SK-N-SH (cell line): ENCODE measurements at regions not wholly inside any gene's neighbourhood (a gene's known extent, or its start where the extent isn't known, plus 50 kb on each side); places are given as distances from the start of the nearest gene placed in this dataset.

Experiments used
- CTCF ChIA-PET: fragments of 300-600, 350-600 bp; formaldehyde crosslinking; extraction: SDS; loops from one replicate; lab custom pipeline; 2021; lab: Yijun Ruan, JAX
- POLR2A ChIA-PET: fragments of 350-600 bp; sonication (Branson Sonifier 250); formaldehyde crosslinking; extraction: SDS; loops from one replicate; lab custom pipeline; 2020; ENCODE audit warnings: antibody characterized with exemption, inconsistent platforms; lab: Yijun Ruan, JAX
- DNase-seq: peaks from one replicate; pipeline ENCODE4 v3.0.0; 2012
- H2AFZ ChIP-seq: fragments of 200-600 bp; sonication (generic); 2 replicates; pipeline ENCODE4 v1.8.1; 2016; ENCODE audit warnings: antibody characterized with exemption, mild to moderate bottlenecking, low read depth
- H3F3A ChIP-seq: fragments of 200-600 bp; sonication (generic); replicated peaks from 2 replicates; pipeline ENCODE3; 2016; ENCODE audit warnings: antibody characterized with exemption, mild to moderate bottlenecking; ENCODE audit not compliant: insufficient read depth
- H3K27ac ChIP-seq, 2 experiments: fragments of 200-500 bp in 1 of 2; fragments of 200-600 bp in 1 of 2; sonication (Bioruptor generic) in 1 of 2; sonication (generic), shearing (Covaris generic) in 1 of 2; 2 replicates each; pipeline versions ENCODE4 v1.5.1 to v1.6.1; 2014 to 2016; ENCODE audit warnings: low read depth in 2 of 2, inconsistent platforms in 1 of 2, low read length in 1 of 2, mild to moderate bottlenecking in 1 of 2, mixed read lengths in 1 of 2
- H3K27me3 ChIP-seq: fragments of 200-600 bp; sonication (generic), shearing (Covaris generic); 2 replicates; pipeline ENCODE4 v1.6.1; 2016; ENCODE audit warnings: mixed run types; ENCODE audit not compliant: insufficient read depth
- H3K36me3 ChIP-seq, 2 experiments: fragments of 200-500 bp in 1 of 2; fragments of 200-600 bp in 1 of 2; sonication (Bioruptor generic) in 1 of 2; sonication (generic) in 1 of 2; replicated peaks in 1 of 2; 2 replicates each; pipeline versions ENCODE3 to v1.5.1; 2014 to 2016; ENCODE audit warnings: low read length in 1 of 2, mild to moderate bottlenecking in 1 of 2; ENCODE audit not compliant: insufficient read depth in 2 of 2, control insufficient read depth in 1 of 2
- H3K4me1 ChIP-seq, 2 experiments: fragments of 200-500 bp in 1 of 2; fragments of 200-600 bp in 1 of 2; sonication (Bioruptor generic) in 1 of 2; sonication (generic), shearing (Covaris generic) in 1 of 2; 2 replicates each; pipeline versions ENCODE4 v1.5.1 to v1.6.1; 2014 to 2016; ENCODE audit warnings: low read depth in 1 of 2, low read length in 1 of 2, mixed run types in 1 of 2; ENCODE audit not compliant: insufficient read depth in 2 of 2, control insufficient read depth in 1 of 2
- H3K4me2 ChIP-seq: fragments of 200-600 bp; sonication (generic), shearing (Covaris generic); 2 replicates; pipeline ENCODE4 v1.6.1; 2017; ENCODE audit warnings: mixed run types
- H3K4me3 ChIP-seq, 2 experiments: fragments of 200-500 bp in 1 of 2; fragments of 200-600 bp in 1 of 2; sonication (Bioruptor generic) in 1 of 2; sonication (generic), shearing (Covaris generic) in 1 of 2; 2 replicates each; pipeline versions ENCODE4 v1.5.1 to v1.8.1; 2014 to 2016; ENCODE audit warnings: low read depth in 2 of 2, inconsistent platforms in 1 of 2, low read length in 1 of 2, mild to moderate bottlenecking in 1 of 2, mixed read lengths in 1 of 2, moderate library complexity in 1 of 2
- H3K79me2 ChIP-seq: fragments of 200-600 bp; sonication (generic); 2 replicates; pipeline ENCODE4 v1.8.1; 2017; ENCODE audit warnings: mild to moderate bottlenecking; ENCODE audit not compliant: insufficient read depth
- H3K9ac ChIP-seq: fragments of 200-600 bp; sonication (generic); 2 replicates; pipeline ENCODE4 v1.6.1; 2017; ENCODE audit warnings: mixed run types
- H3K9me2 ChIP-seq: fragments of 200-600 bp; sonication (generic); 2 replicates; pipeline ENCODE4 v1.6.1; 2017; ENCODE audit warnings: mixed run types
- H3K9me3 ChIP-seq: fragments of 200-600 bp; sonication (generic); 2 replicates; pipeline ENCODE4 v1.6.1; 2017; ENCODE audit warnings: mixed run types, mild to moderate bottlenecking, moderate library complexity
- H4K20me1 ChIP-seq: fragments of 200-600 bp; sonication (generic); 2 replicates; pipeline ENCODE4 v1.6.1; 2017; ENCODE audit warnings: mild to moderate bottlenecking, mixed run types; ENCODE audit not compliant: insufficient read depth
- ELF1 ChIP-seq: IDR thresholded peaks from 2 replicates; pipeline ENCODE4 v1.4.0; 2012
- EP300 ChIP-seq, 2 experiments: IDR thresholded peaks; 2 replicates each; pipeline versions ENCODE4 v1.4.0 to v1.6.1; 2012; ENCODE audit warnings: borderline replicate concordance in 1 of 2, low read depth in 1 of 2, low read length in 1 of 2
- FOSL2 ChIP-seq: IDR thresholded peaks from 2 replicates; pipeline ENCODE4 v1.4.0; 2012; ENCODE audit warnings: low read depth, mild to moderate bottlenecking, moderate library complexity, borderline replicate concordance
- FOXM1 ChIP-seq: IDR thresholded peaks from 2 replicates; pipeline ENCODE4 v1.4.0; 2012; ENCODE audit warnings: low read depth, mild to moderate bottlenecking
- GATA2 ChIP-seq: sonication (generic); formaldehyde crosslinking; IDR thresholded peaks from 2 replicates; pipeline ENCODE4 v1.5.0; 2020; ENCODE audit warnings: mild to moderate bottlenecking, missing genetic modification reagents
- NRF1 ChIP-seq: IDR thresholded peaks from 2 replicates; pipeline ENCODE4 v1.6.1; 2012; ENCODE audit warnings: low read depth, mild to moderate bottlenecking, low read length
- POLR2AphosphoS5 ChIP-seq: IDR thresholded peaks from 2 replicates; pipeline ENCODE4 v1.6.1; 2012; ENCODE audit warnings: low read depth, low read length
- RAD21 ChIP-seq: IDR thresholded peaks from 2 replicates; pipeline ENCODE4 v1.6.1; 2012; ENCODE audit warnings: mild to moderate bottlenecking, low read length
- RCOR1 ChIP-seq: fragments of 150-350 bp; IDR thresholded peaks from 2 replicates; pipeline ENCODE4 v1.6.1; 2017; ENCODE audit warnings: antibody characterized with exemption, low read length
- RFX5 ChIP-seq: IDR thresholded peaks from 2 replicates; pipeline ENCODE4 v1.6.1; 2012; ENCODE audit warnings: mild to moderate bottlenecking, improper control_type of control experiment, low read length
- RXRA ChIP-seq: IDR thresholded peaks from 2 replicates; pipeline ENCODE4 v1.4.0; 2012; ENCODE audit warnings: low read depth, mild to moderate bottlenecking, borderline replicate concordance
- TAF1 ChIP-seq: IDR thresholded peaks from 2 replicates; pipeline ENCODE4 v1.6.1; 2012; ENCODE audit warnings: low read depth, mild to moderate bottlenecking, low read length, moderate library complexity, borderline replicate concordance
- TCF12 ChIP-seq: IDR thresholded peaks from 2 replicates; pipeline ENCODE4 v1.4.0; 2012
- USF2 ChIP-seq: fragments of 150-350 bp; IDR thresholded peaks from 2 replicates; pipeline ENCODE4 v1.6.1; 2017; ENCODE audit warnings: antibody characterized with exemption, low read length, low read depth, borderline replicate concordance
- WGBS: methylation state at CpG from one replicate; pipeline ENCODE4 v1.1.6; 2017; ENCODE audit warnings: low lambda C conversion rate; 5-methylcytosine and 5-hydroxymethylcytosine counted together
- TF ChIP-seq, protein P1 (sequence below): IDR thresholded peaks from 2 replicates; pipeline ENCODE4; 2012

DNA sequence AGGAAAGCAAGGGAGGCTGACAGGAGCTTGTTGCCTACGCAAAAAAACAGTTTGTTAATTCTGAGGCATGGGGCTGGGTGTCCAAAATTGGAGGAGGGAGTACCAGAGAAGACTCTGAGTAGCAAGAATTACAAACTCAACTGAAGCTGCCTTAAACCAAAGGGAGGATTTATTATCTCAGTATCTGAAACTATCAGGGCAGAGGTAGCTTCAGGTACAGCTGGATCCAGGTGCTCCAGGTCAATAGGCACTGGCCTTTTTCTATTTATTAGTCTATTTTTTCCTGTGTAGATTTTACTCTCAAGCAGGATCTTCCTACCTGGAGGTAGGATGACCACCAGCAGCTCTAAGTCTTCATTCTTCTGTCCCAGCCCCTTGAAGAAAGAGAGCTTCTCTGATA, 135.3 kb upstream of the NCOR2 start:
- no peak overlapping the region for H3K4me2 ChIP-seq
- WGBS: 89% methylated on average over 1 of the region's 1 CpG
- H3K4me3 ChIP-seq: no peak overlapping the region
- no peak overlapping the region for H3K9ac ChIP-seq
- H3F3A ChIP-seq: no peaks in the 10 kb centered on the region
- no peak for DNase-seq
- H3K9me3 ChIP-seq: no peaks in the 10 kb centered on the region
- no peaks in the 10 kb centered on the region for H3K79me2 ChIP-seq
- H3K27me3 ChIP-seq: no peaks in the 10 kb centered on the region
- H3K4me1 ChIP-seq: peaks cover 0 to 22% of the 10 kb centered on the region in 2 experiments; a peak in 1 of 4 replicates
- TF ChIP-seq POLR2AphosphoS5 (no peak), TAF1 (no peak), RFX5 (no peak), FOXM1 (no peak), RAD21 (no peak)
- TF ChIP-seq, all 33 proteins: peak for 0
- CTCF ChIA-PET: interaction anchor here (1.0 to 1.6 kb wide), 4 partner anchors 18 to 304 kb away, joined by 3 to 4 read pairs (median 4); no protein-coding TSS in a partner anchor
- POLR2A ChIA-PET: no interaction called here
- H3K27ac ChIP-seq: no peak overlapping the region
- H4K20me1 ChIP-seq: no peaks in the 10 kb centered on the region
- H3K36me3 ChIP-seq: no peaks in the 10 kb centered on the region
- no peaks in the 10 kb centered on the region for H3K9me2 ChIP-seq
- H2AFZ ChIP-seq: no peak overlapping the region

DNA sequence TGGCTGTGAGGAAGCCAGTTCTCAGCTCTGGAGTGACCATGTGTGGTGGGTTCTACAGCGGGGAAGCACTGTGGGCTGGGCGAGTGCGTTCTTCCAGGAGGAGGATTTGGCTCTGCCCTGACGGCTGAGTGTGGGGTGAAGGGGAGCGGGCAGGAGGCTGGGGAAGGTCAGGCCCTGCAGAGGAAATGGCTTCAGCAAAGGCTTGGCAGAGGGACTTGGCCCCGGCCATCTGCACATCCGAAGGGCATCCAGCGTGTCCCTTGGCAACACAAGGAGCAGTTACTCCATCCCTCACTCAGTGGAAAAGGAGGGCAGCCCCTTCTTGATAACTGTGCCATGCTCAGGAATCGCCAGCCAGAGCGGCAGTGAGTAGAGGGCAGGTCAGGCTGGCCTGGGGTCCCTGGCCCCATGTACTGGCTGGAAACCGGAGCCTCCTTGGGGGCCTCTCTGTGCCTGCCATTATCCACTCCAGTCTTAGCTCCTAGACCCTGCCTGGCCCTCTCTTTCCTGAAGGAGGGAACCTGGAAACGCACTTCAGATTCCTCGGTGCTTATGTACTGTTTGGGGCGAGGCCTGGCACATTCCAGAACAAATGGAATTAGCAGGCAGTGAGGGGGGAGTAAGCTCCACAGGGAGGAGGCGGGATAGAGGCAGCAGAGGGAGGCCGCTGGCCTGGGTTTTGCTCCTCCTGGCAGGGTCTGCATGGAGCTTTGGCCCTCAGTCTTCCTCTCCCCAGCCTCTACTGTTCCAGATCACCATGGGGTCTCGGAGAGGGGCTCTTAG, 133.6 kb upstream of the NCOR2 start:
- peaks cover 0 to 33% of the 10 kb centered on the region in 2 experiments; a peak in 1 of 4 replicates for H3K4me1 ChIP-seq
- H2AFZ ChIP-seq: no peak overlapping the region
- H3K9ac ChIP-seq: no peak overlapping the region
- no peak overlapping the region for H3K27ac ChIP-seq
- H3K9me2 ChIP-seq: no peaks in the 10 kb centered on the region
- POLR2A ChIA-PET: no interaction called here
- no peak overlapping the region for H3K4me2 ChIP-seq
- no peaks in the 10 kb centered on the region for H4K20me1 ChIP-seq
- TF ChIP-seq, protein P1, sequence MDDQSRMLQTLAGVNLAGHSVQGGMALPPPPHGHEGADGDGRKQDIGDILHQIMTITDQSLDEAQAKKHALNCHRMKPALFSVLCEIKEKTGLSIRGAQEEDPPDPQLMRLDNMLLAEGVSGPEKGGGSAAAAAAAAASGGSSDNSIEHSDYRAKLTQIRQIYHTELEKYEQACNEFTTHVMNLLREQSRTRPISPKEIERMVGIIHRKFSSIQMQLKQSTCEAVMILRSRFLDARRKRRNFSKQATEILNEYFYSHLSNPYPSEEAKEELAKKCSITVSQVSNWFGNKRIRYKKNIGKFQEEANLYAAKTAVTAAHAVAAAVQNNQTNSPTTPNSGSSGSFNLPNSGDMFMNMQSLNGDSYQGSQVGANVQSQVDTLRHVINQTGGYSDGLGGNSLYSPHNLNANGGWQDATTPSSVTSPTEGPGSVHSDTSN: no peak
- TF ChIP-seq NRF1 (no peak), RFX5 (no peak), GATA2 (CRISPR knock-in tag) (no peak), TCF12 (no peak), USF2 (no peak), RXRA (no peak), EP300 (IDR thresholded peaks at IDR 0.05; ENCODE audit: borderline replicate concordance in 1 of 2, low read depth in 1 of 2, low read length in 1 of 2) (no peak), RCOR1 (no peak), FOSL2 (no peak), ELF1 (no peak)
- no peak overlapping the region for H3K4me3 ChIP-seq
- no peak for DNase-seq
- no peaks in the 10 kb centered on the region for H3K27me3 ChIP-seq
- no peaks in the 10 kb centered on the region for H3F3A ChIP-seq
- CTCF ChIA-PET: interaction anchor here (1.4 kb wide), 1 partner anchor 14 kb away, joined by 3 read pairs; no protein-coding TSS in a partner anchor
- H3K36me3 ChIP-seq: no peaks in the 10 kb centered on the region
- 78% methylated on average over 12 of the region's 17 CpGs for WGBS
- H3K79me2 ChIP-seq: no peaks in the 10 kb centered on the region
- no peaks in the 10 kb centered on the region for H3K9me3 ChIP-seq
